ENCODE measurements at regions not wholly inside any gene's neighbourhood (a gene's known extent, or its start where the extent isn't known, plus 50 kb on each side); places are given as distances from the start of the nearest gene placed in this dataset.
"Not testable (repeated sequence)": the region's sequence is repeated elsewhere in the genome, so short reads cannot be mapped to it uniquely, and the experiment has no call there.

DNA sequence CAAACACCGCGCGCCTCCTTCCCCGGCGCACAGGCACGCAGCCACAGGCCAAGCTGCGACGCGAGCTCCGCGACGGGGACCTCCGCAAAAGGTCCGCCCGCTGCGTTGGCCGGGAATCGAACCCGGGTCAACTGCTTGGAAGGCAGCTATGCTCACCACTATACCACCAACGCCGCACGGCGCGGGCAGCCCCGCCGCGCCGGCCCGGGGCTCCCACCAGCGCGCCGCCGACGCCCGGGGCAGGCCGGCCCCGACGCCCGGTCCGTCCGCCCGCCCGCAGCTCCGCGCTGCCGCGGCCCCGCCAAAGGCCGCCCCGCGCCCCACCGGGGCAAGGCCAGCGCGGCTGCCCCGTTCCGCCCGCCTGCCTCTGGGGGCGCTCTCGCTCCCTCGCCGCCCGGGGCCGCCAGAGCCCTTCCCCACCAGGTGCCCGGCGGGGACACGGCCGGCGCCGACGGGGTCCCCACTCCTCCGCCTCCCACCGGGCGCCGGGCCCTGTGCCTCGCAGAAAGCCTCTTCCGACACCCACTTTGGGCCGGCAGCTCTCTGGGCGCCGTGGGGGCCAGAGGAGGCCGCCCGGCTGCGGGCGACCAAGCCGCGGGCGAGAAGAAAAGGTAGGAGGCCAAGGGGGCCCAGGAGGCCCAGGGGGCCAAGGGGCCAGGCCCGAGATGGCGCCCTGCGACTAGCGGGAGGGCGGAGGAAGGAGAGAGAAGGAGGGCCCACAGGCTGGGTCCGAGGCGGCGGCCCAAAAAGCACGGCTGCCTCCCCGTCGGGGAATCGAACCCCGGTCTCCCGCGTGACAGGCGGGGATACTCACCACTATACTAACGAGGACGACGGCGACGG is 50.2 kb upstream of the FCGR2A start:
- H4K20me1 ChIP-seq (ENCODE audit: control insufficient read depth, insufficient read depth, low read depth, low read length); H3K4me1 ChIP-seq (ENCODE audit: control insufficient read depth, low read length); H3K79me2 ChIP-seq (ENCODE audit: control insufficient read depth, low read length); H3K27me3 ChIP-seq (ENCODE audit: control insufficient read depth, low read length); H3K9me3 ChIP-seq (ENCODE audit: control insufficient read depth, insufficient read depth, low read length); H3K27ac ChIP-seq (ENCODE audit: low read depth, low read length); H3K4me2 ChIP-seq (ENCODE audit: low read length); H3F3A ChIP-seq (ENCODE audit: control insufficient read depth, insufficient read depth); H3K9me2 ChIP-seq (replicated peaks; ENCODE audit: control insufficient read depth, low read length); H3K4me3 ChIP-seq (ENCODE audit: low read length); H3K36me3 ChIP-seq (ENCODE audit: control insufficient read depth, low read length): not testable (repeated sequence)

DNA sequence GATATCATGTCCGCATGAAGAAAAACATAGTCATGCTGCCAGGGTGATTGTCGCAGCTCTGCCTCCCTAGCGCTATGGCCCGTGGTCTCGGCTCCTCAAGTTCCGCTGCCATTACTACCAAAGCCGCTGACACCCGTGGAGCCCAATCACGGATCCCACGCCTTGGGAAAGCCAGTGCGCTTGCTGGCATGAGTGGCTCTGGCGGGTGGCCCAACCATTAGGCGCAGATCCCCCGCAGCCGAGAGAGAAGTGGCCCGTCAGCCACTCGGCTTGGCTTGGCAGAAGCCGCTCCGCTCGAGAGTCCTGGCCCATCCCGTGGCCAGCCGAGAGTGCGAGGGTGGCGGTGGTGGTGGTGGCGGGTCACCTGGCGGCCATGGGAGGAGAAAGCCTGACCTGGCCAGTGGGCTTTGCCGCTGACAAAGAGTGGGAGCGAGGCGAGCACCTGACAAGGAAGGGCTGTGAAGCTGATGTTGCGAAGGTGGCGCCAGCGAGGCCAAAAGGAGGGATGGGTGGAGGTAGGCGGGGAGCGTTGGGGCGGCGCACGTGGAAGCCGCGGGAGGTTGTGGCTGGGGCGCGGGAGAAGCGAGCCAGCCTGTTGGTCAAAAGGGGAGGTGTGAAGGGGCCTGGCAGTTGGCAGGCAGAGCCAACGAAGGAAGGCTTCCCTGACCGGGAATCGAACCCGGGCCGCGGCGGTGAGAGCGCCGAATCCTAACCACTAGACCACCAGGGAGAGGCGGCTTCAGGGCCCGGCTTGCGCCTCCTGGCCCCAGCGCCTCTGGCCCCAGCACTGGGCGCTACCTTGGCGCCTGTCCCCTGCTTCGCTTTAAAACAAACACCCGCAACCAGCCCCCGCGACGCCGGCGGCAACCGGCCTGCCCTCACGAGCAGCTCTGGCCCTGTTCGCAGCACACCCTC is 51.0 kb upstream of the FCGR2A start:
- H3K79me2 ChIP-seq (ENCODE audit: control insufficient read depth, low read length); H3K27me3 ChIP-seq (ENCODE audit: control insufficient read depth, low read length); H4K20me1 ChIP-seq (ENCODE audit: control insufficient read depth, insufficient read depth, low read depth, low read length); H3K27ac ChIP-seq (ENCODE audit: low read depth, low read length); H3K9me3 ChIP-seq (ENCODE audit: control insufficient read depth, insufficient read depth, low read length); H3K4me1 ChIP-seq (ENCODE audit: control insufficient read depth, low read length); H3K9me2 ChIP-seq (replicated peaks; ENCODE audit: control insufficient read depth, low read length); H3F3A ChIP-seq (ENCODE audit: control insufficient read depth, insufficient read depth); H3K36me3 ChIP-seq (ENCODE audit: control insufficient read depth, low read length); H3K4me3 ChIP-seq (ENCODE audit: low read length); H3K4me2 ChIP-seq (ENCODE audit: low read length): not testable (repeated sequence)

DNA sequence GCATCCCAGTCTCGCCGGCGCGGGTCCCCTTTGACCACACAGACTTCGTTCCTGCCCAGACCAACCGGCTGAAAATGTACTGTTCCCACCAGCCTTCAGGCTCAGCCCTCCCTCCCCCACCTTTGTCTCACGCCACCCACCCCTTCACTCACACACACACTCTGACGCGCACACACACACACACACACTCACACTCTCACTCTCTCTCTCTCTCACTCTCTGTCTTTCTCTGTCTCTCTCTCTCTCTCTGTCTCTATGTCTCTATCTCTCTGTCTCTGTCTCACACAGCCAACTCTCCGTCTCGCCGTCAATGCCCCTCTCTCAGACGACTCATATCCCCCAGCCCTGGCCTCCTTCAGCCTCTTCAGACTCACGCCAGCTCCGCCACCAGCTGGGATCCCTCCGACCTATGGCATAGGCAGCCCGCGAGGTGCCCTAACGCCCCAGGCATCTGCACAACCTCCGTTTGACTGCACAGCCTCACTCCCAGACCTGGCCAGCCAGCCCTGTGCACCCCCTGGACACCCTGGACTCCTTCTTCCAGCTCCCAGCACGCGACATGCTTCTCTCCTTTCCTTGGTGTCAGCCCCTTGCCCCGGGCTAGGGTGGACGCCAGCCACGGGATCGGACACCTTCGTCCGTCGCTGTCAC is 53.4 kb upstream of the FCGR2A start:
- H3K4me2 ChIP-seq (ENCODE audit: low read length); H3K9me2 ChIP-seq (replicated peaks; ENCODE audit: control insufficient read depth, low read length); H3K36me3 ChIP-seq (ENCODE audit: control insufficient read depth, low read length); H3K27me3 ChIP-seq (ENCODE audit: control insufficient read depth, low read length); H3K4me3 ChIP-seq (ENCODE audit: low read length); H3K4me1 ChIP-seq (ENCODE audit: control insufficient read depth, low read length); H3F3A ChIP-seq (ENCODE audit: control insufficient read depth, insufficient read depth); H4K20me1 ChIP-seq (ENCODE audit: control insufficient read depth, insufficient read depth, low read depth, low read length); H3K27ac ChIP-seq (ENCODE audit: low read depth, low read length); H3K79me2 ChIP-seq (ENCODE audit: control insufficient read depth, low read length); H3K9me3 ChIP-seq (ENCODE audit: control insufficient read depth, insufficient read depth, low read length): not testable (repeated sequence)

DNA sequence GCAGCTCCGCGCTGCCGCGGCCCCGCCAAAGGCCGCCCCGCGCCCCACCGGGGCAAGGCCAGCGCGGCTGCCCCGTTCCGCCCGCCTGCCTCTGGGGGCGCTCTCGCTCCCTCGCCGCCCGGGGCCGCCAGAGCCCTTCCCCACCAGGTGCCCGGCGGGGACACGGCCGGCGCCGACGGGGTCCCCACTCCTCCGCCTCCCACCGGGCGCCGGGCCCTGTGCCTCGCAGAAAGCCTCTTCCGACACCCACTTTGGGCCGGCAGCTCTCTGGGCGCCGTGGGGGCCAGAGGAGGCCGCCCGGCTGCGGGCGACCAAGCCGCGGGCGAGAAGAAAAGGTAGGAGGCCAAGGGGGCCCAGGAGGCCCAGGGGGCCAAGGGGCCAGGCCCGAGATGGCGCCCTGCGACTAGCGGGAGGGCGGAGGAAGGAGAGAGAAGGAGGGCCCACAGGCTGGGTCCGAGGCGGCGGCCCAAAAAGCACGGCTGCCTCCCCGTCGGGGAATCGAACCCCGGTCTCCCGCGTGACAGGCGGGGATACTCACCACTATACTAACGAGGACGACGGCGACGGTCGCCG is 57.4 kb upstream of the FCGR2A start:
- H3K36me3 ChIP-seq (ENCODE audit: control insufficient read depth, low read length); H3K9me2 ChIP-seq (replicated peaks; ENCODE audit: control insufficient read depth, low read length); H3K79me2 ChIP-seq (ENCODE audit: control insufficient read depth, low read length); H4K20me1 ChIP-seq (ENCODE audit: control insufficient read depth, insufficient read depth, low read depth, low read length); H3K4me2 ChIP-seq (ENCODE audit: low read length); H3K27ac ChIP-seq (ENCODE audit: low read depth, low read length); H3K4me1 ChIP-seq (ENCODE audit: control insufficient read depth, low read length); H3F3A ChIP-seq (ENCODE audit: control insufficient read depth, insufficient read depth); H3K9me3 ChIP-seq (ENCODE audit: control insufficient read depth, insufficient read depth, low read length); H3K4me3 ChIP-seq (ENCODE audit: low read length); H3K27me3 ChIP-seq (ENCODE audit: control insufficient read depth, low read length): not testable (repeated sequence)

DNA sequence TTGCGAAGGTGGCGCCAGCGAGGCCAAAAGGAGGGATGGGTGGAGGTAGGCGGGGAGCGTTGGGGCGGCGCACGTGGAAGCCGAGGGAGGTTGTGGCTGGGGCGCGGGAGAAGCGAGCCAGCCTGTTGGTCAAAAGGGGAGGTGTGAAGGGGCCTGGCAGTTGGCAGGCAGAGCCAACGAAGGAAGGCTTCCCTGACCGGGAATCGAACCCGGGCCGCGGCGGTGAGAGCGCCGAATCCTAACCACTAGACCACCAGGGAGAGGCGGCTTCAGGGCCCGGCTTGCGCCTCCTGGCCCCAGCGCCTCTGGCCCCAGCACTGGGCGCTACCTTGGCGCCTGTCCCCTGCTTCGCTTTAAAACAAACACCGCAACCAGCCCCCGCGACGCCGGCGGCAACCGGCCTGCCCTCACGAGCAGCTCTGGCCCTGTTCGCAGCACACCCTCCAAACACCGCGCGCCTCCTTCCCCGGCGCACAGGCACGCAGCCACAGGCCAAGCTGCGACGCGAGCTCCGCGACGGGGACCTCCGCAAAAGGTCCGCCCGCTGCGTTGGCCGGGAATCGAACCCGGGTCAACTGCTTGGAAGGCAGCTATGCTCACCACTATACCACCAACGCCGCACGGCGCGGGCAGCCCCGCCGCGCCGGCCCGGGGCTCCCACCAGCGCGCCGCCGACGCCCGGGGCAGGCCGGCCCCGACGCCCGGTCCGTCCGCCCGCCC is 58.1 kb upstream of the FCGR2A start:
- not testable (repeated sequence) for H3K36me3 ChIP-seq (ENCODE audit: control insufficient read depth, low read length); H3K9me2 ChIP-seq (replicated peaks; ENCODE audit: control insufficient read depth, low read length); H3K27ac ChIP-seq (ENCODE audit: low read depth, low read length); H3K4me2 ChIP-seq (ENCODE audit: low read length); H3K9me3 ChIP-seq (ENCODE audit: control insufficient read depth, insufficient read depth, low read length); H3K4me3 ChIP-seq (ENCODE audit: low read length); H3K27me3 ChIP-seq (ENCODE audit: control insufficient read depth, low read length); H3K79me2 ChIP-seq (ENCODE audit: control insufficient read depth, low read length); H4K20me1 ChIP-seq (ENCODE audit: control insufficient read depth, insufficient read depth, low read depth, low read length); H3F3A ChIP-seq (ENCODE audit: control insufficient read depth, insufficient read depth); H3K4me1 ChIP-seq (ENCODE audit: control insufficient read depth, low read length)

DNA sequence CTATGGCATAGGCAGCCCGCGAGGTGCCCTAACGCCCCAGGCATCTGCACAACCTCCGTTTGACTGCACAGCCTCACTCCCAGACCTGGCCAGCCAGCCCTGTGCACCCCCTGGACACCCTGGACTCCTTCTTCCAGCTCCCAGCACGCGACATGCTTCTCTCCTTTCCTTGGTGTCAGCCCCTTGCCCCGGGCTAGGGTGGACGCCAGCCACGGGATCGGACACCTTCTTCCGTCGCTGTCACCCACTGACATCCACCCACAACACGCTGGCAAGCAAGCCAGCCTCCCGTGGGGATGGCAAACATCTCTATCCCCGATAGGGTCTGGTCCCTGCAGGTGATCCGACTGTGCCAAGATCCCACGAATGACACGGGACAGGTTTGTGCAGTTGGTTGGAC is 60.5 kb upstream of the FCGR2A start:
- H3K27ac ChIP-seq (ENCODE audit: low read depth, low read length); H3F3A ChIP-seq (ENCODE audit: control insufficient read depth, insufficient read depth); H3K4me1 ChIP-seq (ENCODE audit: control insufficient read depth, low read length); H3K4me3 ChIP-seq (ENCODE audit: low read length); H3K9me2 ChIP-seq (replicated peaks; ENCODE audit: control insufficient read depth, low read length); H3K79me2 ChIP-seq (ENCODE audit: control insufficient read depth, low read length); H3K27me3 ChIP-seq (ENCODE audit: control insufficient read depth, low read length); H3K4me2 ChIP-seq (ENCODE audit: low read length); H3K36me3 ChIP-seq (ENCODE audit: control insufficient read depth, low read length); H3K9me3 ChIP-seq (ENCODE audit: control insufficient read depth, insufficient read depth, low read length); H4K20me1 ChIP-seq (ENCODE audit: control insufficient read depth, insufficient read depth, low read depth, low read length): not testable (repeated sequence)

DNA sequence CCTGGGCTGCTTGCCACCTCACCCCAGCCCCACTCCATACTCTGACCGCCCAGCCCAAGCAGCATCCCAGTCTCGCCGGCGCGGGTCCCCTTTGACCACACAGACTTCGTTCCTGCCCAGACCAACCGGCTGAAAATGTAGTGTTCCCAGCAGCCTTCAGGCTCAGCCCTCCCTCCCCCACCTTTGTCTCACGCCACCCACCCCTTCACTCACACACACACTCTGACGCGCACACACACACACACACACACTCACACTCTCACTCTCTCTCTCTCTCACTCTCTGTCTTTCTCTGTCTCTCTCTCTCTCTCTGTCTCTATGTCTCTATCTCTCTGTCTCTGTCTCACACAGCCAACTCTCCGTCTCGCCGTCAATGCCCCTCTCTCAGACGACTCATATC is 61.0 kb upstream of the FCGR2A start:
- not testable (repeated sequence) for H3K4me2 ChIP-seq (ENCODE audit: low read length); H3K9me2 ChIP-seq (replicated peaks; ENCODE audit: control insufficient read depth, low read length); H3K4me1 ChIP-seq (ENCODE audit: control insufficient read depth, low read length); H3K27ac ChIP-seq (ENCODE audit: low read depth, low read length); H3K27me3 ChIP-seq (ENCODE audit: control insufficient read depth, low read length); H3K4me3 ChIP-seq (ENCODE audit: low read length); H3K9me3 ChIP-seq (ENCODE audit: control insufficient read depth, insufficient read depth, low read length); H3F3A ChIP-seq (ENCODE audit: control insufficient read depth, insufficient read depth); H3K36me3 ChIP-seq (ENCODE audit: control insufficient read depth, low read length); H3K79me2 ChIP-seq (ENCODE audit: control insufficient read depth, low read length); H4K20me1 ChIP-seq (ENCODE audit: control insufficient read depth, insufficient read depth, low read depth, low read length)
